Tibial nerve (tissue), 3 donors: ENCODE measurements at regions not wholly inside any gene's neighbourhood (a gene's known extent, or its start where the extent isn't known, plus 50 kb on each side); places are given as distances from the start of the nearest gene placed in this dataset.

ENCODE experiments used
- CTCF ChIP-seq, 5 experiments: fragments of 200-600 bp in 3 of 5; fragments of 450-650 bp in 2 of 5; sonication (generic) in 3 of 5; IDR thresholded peaks; one replicate each; pipeline ENCODE4 v1.5.1; 2016 to 2019; ENCODE audit warnings: antibody characterized with exemption in 5 of 5, mild to moderate bottlenecking in 3 of 5, moderate library complexity in 2 of 5
- POLR2A ChIP-seq, 2 donors: fragments of 450-650 bp; IDR thresholded peaks; one replicate each; pipeline ENCODE4 v1.6.1; 2017; ENCODE audit warnings: antibody characterized with exemption in 2 of 2, mild to moderate bottlenecking in 2 of 2, moderate library complexity in 2 of 2

- TF ChIP-seq CTCF (IDR thresholded peaks at IDR 0.05) (no peak), POLR2A (IDR thresholded peaks at IDR 0.05) (no peak)
Measured at GRCh38 chr1:116228511-116228910, 117.3 kb downstream of the MAB21L3 start.
